IMR-90 (cell line): ENCODE measurements at regions not wholly inside any gene's neighbourhood (a gene's known extent, or its start where the extent isn't known, plus 50 kb on each side); places are given as distances from the start of the nearest gene placed in this dataset.

Experiments used
- ATAC-seq: fragments of 200-7000 bp; cut with Tn5 transposase; 2 replicates; pipeline ENCODE4 v1.9.1; 2020; ENCODE audit warnings: low read depth, mild to moderate bottlenecking, moderate library complexity
- BruUV-seq: library from RNA; stranded (reverse); fragments of 400-500 nt; replicated peaks from 2 replicates; lab custom pipeline; 2021; lab: Mats Ljungman, UMichigan
- CTCF ChIA-PET: fragments of 300-600 bp; formaldehyde crosslinking; extraction: SDS; loops from one replicate; lab custom pipeline; 2021; ENCODE audit warnings: antibody characterized with exemption; lab: Yijun Ruan, JAX
- POLR2A ChIA-PET: fragments of 300-600 bp; sonication (Branson Sonifier 250); formaldehyde crosslinking; loops from one replicate; lab custom pipeline; 2022; ENCODE audit warnings: antibody characterized with exemption; ENCODE audit not compliant: unreplicated experiment; lab: Charles Lee
- DNase-seq: peaks from one replicate; pipeline ENCODE4 v3.0.0; 2013
- H2AFZ ChIP-seq: replicated peaks from 2 replicates; pipeline ENCODE3; 2013; ENCODE audit warnings: low read length, mild to moderate bottlenecking; ENCODE audit not compliant: poor library complexity
- H2AK5ac ChIP-seq: 2 replicates; pipeline ENCODE4 v1.6.1; 2013; ENCODE audit warnings: low read depth, low read length, inconsistent platforms
- H2AK9ac ChIP-seq: replicated peaks from 2 replicates; pipeline ENCODE3; 2013; ENCODE audit warnings: mild to moderate bottlenecking, low read depth, low read length, moderate library complexity; ENCODE audit not compliant: poor library complexity
- H2BK120ac ChIP-seq: 2 replicates; pipeline ENCODE4 v1.6.1; 2013; ENCODE audit warnings: low read depth, low read length, inconsistent platforms
- H2BK15ac ChIP-seq: 3 replicates; pipeline ENCODE4 v1.6.1; 2013; ENCODE audit warnings: low read depth, low read length, inconsistent platforms
- H2BK20ac ChIP-seq: 2 replicates; pipeline ENCODE4 v1.6.1; 2013; ENCODE audit warnings: low read depth, mild to moderate bottlenecking, inconsistent platforms, low read length, moderate library complexity
- H2BK5ac ChIP-seq: 2 replicates; pipeline ENCODE4 v1.6.1; 2013; ENCODE audit warnings: mild to moderate bottlenecking, low read depth, low read length, inconsistent platforms; ENCODE audit not compliant: poor library complexity, severe bottlenecking
- H3K14ac ChIP-seq: replicated peaks from 2 replicates; pipeline ENCODE4 v1.6.1; 2013; ENCODE audit warnings: low read depth, low read length, inconsistent platforms
- H3K18ac ChIP-seq: 2 replicates; pipeline ENCODE4 v1.6.1; 2013; ENCODE audit warnings: low read depth, low read length, control low read depth
- H3K23ac ChIP-seq: 2 replicates; pipeline ENCODE4 v1.6.1; 2013; ENCODE audit warnings: low read depth, low read length, inconsistent platforms
- H3K27ac ChIP-seq: 2 replicates; pipeline ENCODE4 v1.5.1; 2013; ENCODE audit warnings: mild to moderate bottlenecking, control low read depth, low read length; ENCODE audit not compliant: insufficient read depth
- H3K27me3 ChIP-seq: 2 replicates; pipeline ENCODE4 v1.6.1; 2013; ENCODE audit warnings: low read length; ENCODE audit not compliant: control insufficient read depth, insufficient read depth
- H3K36me3 ChIP-seq: 2 replicates; pipeline ENCODE4 v1.6.1; 2013; ENCODE audit warnings: low read length, mixed read lengths; ENCODE audit not compliant: control insufficient read depth, insufficient read depth
- H3K4ac ChIP-seq: 2 replicates; pipeline ENCODE4 v1.6.1; 2013; ENCODE audit warnings: low read depth, low read length, inconsistent platforms
- H3K4me1 ChIP-seq: 2 replicates; pipeline ENCODE4 v1.6.1; 2013; ENCODE audit warnings: low read length, mixed read lengths; ENCODE audit not compliant: control insufficient read depth, insufficient read depth
- H3K4me2 ChIP-seq: 2 replicates; pipeline ENCODE4 v1.6.1; 2013; ENCODE audit warnings: low read depth, mild to moderate bottlenecking, control low read depth, low read length, moderate library complexity
- H3K4me3 ChIP-seq: 2 replicates; pipeline ENCODE4 v1.5.1; 2013; ENCODE audit warnings: low read depth, mild to moderate bottlenecking, control low read depth, low read length, moderate library complexity; ENCODE audit not compliant: insufficient read depth
- H3K56ac ChIP-seq: 2 replicates; pipeline ENCODE4 v1.6.1; 2013; ENCODE audit warnings: low read length, inconsistent platforms; ENCODE audit not compliant: insufficient read depth; ENCODE audit errors: extremely low read depth
- H3K79me1 ChIP-seq, 2 experiments: 2 replicates each; pipeline ENCODE4 v1.6.1; 2013; ENCODE audit warnings: low read length in 2 of 2, inconsistent platforms in 1 of 2, low read depth in 1 of 2
- H3K9ac ChIP-seq: 2 replicates; pipeline ENCODE4 v1.6.1; 2013; ENCODE audit warnings: low read depth, low read length, control low read depth
- H3K9me1 ChIP-seq: 2 replicates; pipeline ENCODE4 v1.6.1; 2013; ENCODE audit warnings: low read length, inconsistent platforms; ENCODE audit not compliant: insufficient read depth
- H3K9me3 ChIP-seq: 2 replicates; pipeline ENCODE4 v1.6.1; 2013; ENCODE audit warnings: low read length; ENCODE audit not compliant: control insufficient read depth, insufficient read depth
- H4K20me1 ChIP-seq: 2 replicates; pipeline ENCODE4 v1.6.1; 2013; ENCODE audit warnings: low read length, inconsistent platforms; ENCODE audit not compliant: insufficient read depth
- H4K5ac ChIP-seq: 2 replicates; pipeline ENCODE4 v1.6.1; 2013; ENCODE audit warnings: mild to moderate bottlenecking, low read depth, low read length, control low read depth
- H4K8ac ChIP-seq, 2 experiments: 2 replicates each; pipeline ENCODE4 v1.6.1; 2013; ENCODE audit warnings: low read depth in 2 of 2, low read length in 2 of 2, control low read depth in 1 of 2, inconsistent platforms in 1 of 2
- H4K91ac ChIP-seq: 2 replicates; pipeline ENCODE4 v1.6.1; 2013; ENCODE audit warnings: low read depth, low read length, inconsistent platforms; ENCODE audit not compliant: insufficient read depth
- BHLHE40 ChIP-seq: fragments of 150-350 bp; IDR thresholded peaks from 2 replicates; pipeline ENCODE4 v1.6.1; 2016; ENCODE audit warnings: mild to moderate bottlenecking, low read depth, low read length
- CEBPB ChIP-seq: IDR thresholded peaks from 2 replicates; pipeline ENCODE4 v1.6.1; 2012; ENCODE audit warnings: low read depth, low read length, improper control_type of control experiment
- CHD1 ChIP-seq: IDR thresholded peaks from 2 replicates; pipeline ENCODE4 v1.6.1; 2012; ENCODE audit warnings: low read depth, low read length, improper control_type of control experiment
- CTCF ChIP-seq: conservative IDR thresholded peaks from 2 replicates; pipeline ENCODE4 v1.5.1; 2012; ENCODE audit warnings: mild to moderate bottlenecking, low read depth, low read length, improper control_type of control experiment
- ELK1 ChIP-seq: fragments of 150-350 bp; IDR thresholded peaks from 2 replicates; pipeline ENCODE4 v1.6.1; 2016; ENCODE audit warnings: low read depth, mild to moderate bottlenecking, low read length, moderate library complexity, borderline replicate concordance
- FOS ChIP-seq: fragments of 150-350 bp; IDR thresholded peaks from 2 replicates; pipeline ENCODE4 v1.6.1; 2016; ENCODE audit warnings: low read depth, low read length
- MAFK ChIP-seq: IDR thresholded peaks from 2 replicates; pipeline ENCODE4 v1.6.1; 2012; ENCODE audit warnings: low read depth, low read length, improper control_type of control experiment
- MAZ ChIP-seq: IDR thresholded peaks from 2 replicates; pipeline ENCODE4 v1.6.1; 2012; ENCODE audit warnings: low read depth, mild to moderate bottlenecking, low read length, improper control_type of control experiment, moderate library complexity, borderline replicate concordance
- MXI1 ChIP-seq: IDR thresholded peaks from 2 replicates; pipeline ENCODE4 v1.6.1; 2012; ENCODE audit warnings: low read depth, mild to moderate bottlenecking, low read length, moderate library complexity, borderline replicate concordance
- NFE2L2 ChIP-seq: fragments of 150-350 bp; IDR thresholded peaks from 2 replicates; pipeline ENCODE4 v1.6.1; 2016; ENCODE audit warnings: low read depth, mild to moderate bottlenecking, low read length
- POLR2A ChIP-seq: IDR thresholded peaks from 2 replicates; pipeline ENCODE4 v1.6.1; 2012; ENCODE audit warnings: mild to moderate bottlenecking, low read depth, low read length
- RAD21 ChIP-seq: IDR thresholded peaks from 2 replicates; pipeline ENCODE4 v1.6.1; 2012; ENCODE audit warnings: low read length, improper control_type of control experiment
- RCOR1 ChIP-seq: IDR thresholded peaks from 2 replicates; pipeline ENCODE4 v1.6.1; 2012; ENCODE audit warnings: mild to moderate bottlenecking, low read length, improper control_type of control experiment; ENCODE audit not compliant: insufficient replicate concordance
- RFX5 ChIP-seq: IDR thresholded peaks from 2 replicates; pipeline ENCODE4 v1.8.0; 2012; ENCODE audit warnings: low read depth, mild to moderate bottlenecking, low read length, moderate library complexity
- SMC3 ChIP-seq: fragments of 150-350 bp; IDR thresholded peaks from 2 replicates; pipeline ENCODE4 v1.6.1; 2016; ENCODE audit warnings: low read depth, mild to moderate bottlenecking, antibody characterized with exemption, low read length, moderate library complexity
- USF2 ChIP-seq: fragments of 150-350 bp; IDR thresholded peaks from 2 replicates; pipeline ENCODE4 v1.6.1; 2017; ENCODE audit warnings: mild to moderate bottlenecking, antibody characterized with exemption, low read length, low read depth
- WGBS, 2 experiments: methylation state at CpG; one replicate each; pipeline versions ENCODE4 v1.1.5 to v1.1.7; 2013; ENCODE audit warnings: missing lambda C conversion rate in 2 of 2; ENCODE audit not compliant: insufficient read length in 1 of 2; ENCODE audit errors: extremely low coverage in 2 of 2; 5-methylcytosine and 5-hydroxymethylcytosine counted together
- dilution Hi-C: fragments of 300-500 bp; cut with HindIII; formaldehyde crosslinking; loops from one replicate; pipeline ENCODE4 v1.14.3; 2018; ENCODE audit warnings: low sequenced_read_pairs; ENCODE audit not compliant: unreplicated experiment
- in situ Hi-C: fragments of 300-500 bp; cut with MboI; formaldehyde crosslinking; loops from 3 replicates; pipeline ENCODE4 v1.14.3; 2019; ENCODE audit warnings: low sequenced_read_pairs, inconsistent platforms, mixed read lengths
- intact Hi-C: fragments of 100-400 bp; cut with micrococcal nuclease; formaldehyde crosslinking; loops from 2 replicates; pipeline ENCODE4 v1.10.0; 2022

GRCh38 chr18:28743115-28743514 lies 566.2 kb upstream of the CDH2 start:
- ChIA-PET CTCF (no interaction called here), POLR2A (interaction anchor here (0.6 kb wide), 1 partner anchor 38 kb away, joined by 3 read pairs; no protein-coding TSS in a partner anchor)
- no TSS peak for BruUV-seq

More at GRCh38 chr18:28743115-28743514, 566.2 kb upstream of the CDH2 start:
- ATAC-seq, result no peak
- no CpG with 5 or more reads among the region's 4 CpGs for WGBS, 2 experiments
- no peaks in the 10 kb centered on the region for H3K4me1 ChIP-seq
- H3K4ac ChIP-seq, result no peak overlapping the region
- H3K4me2 ChIP-seq, result no peak overlapping the region
- H3K27ac ChIP-seq, result no peak overlapping the region
- H3K27me3 ChIP-seq, result no peaks in the 10 kb centered on the region
- no peak overlapping the region for H2BK5ac ChIP-seq
- TF ChIP-seq MAZ, result no peak
- TF ChIP-seq USF2, result no peak
- no peak for TF ChIP-seq MAFK
- TF ChIP-seq CTCF, result no peak
- TF ChIP-seq RFX5, result no peak
- TF ChIP-seq NFE2L2, result no peak
- TF ChIP-seq ELK1, result no peak
- no peak for TF ChIP-seq BHLHE40
- TF ChIP-seq RCOR1, result no peak
- TF ChIP-seq RAD21, result no peak
- TF ChIP-seq SMC3, result no peak
- no peak for TF ChIP-seq POLR2A
- no peak for TF ChIP-seq CHD1
- TF ChIP-seq CEBPB, result no peak
- no peak for TF ChIP-seq MXI1
- no peak for TF ChIP-seq FOS
- no peak overlapping the region for H4K5ac ChIP-seq
- no peak overlapping the region for H3K9ac ChIP-seq
- no peak overlapping the region for H2BK15ac ChIP-seq
- no peak overlapping the region for H3K4me3 ChIP-seq
- H2AK9ac ChIP-seq, result no peak overlapping the region
- H3K9me1 ChIP-seq, result no peaks in the 10 kb centered on the region
- no peak overlapping the region for H3K18ac ChIP-seq
- H2AK5ac ChIP-seq, result no peak overlapping the region
- no peaks in the 10 kb centered on the region for H3K79me1 ChIP-seq
- no peaks in the 10 kb centered on the region for H3K9me3 ChIP-seq
- no peaks in the 10 kb centered on the region for H4K20me1 ChIP-seq
- H2BK120ac ChIP-seq, result no peak overlapping the region
- H2BK20ac ChIP-seq, result no peak overlapping the region
- DNase-seq, result no peak
- H4K91ac ChIP-seq, result no peak overlapping the region
- in situ Hi-C loops, result no loop called here
- no peak overlapping the region for H3K56ac ChIP-seq
- dilution Hi-C loops, result no loop called here
- no peak overlapping the region for H4K8ac ChIP-seq
- H3K14ac ChIP-seq, result no peak overlapping the region
- H2AFZ ChIP-seq, result no peak overlapping the region
- H3K23ac ChIP-seq, result no peak overlapping the region
- no peaks in the 10 kb centered on the region for H3K36me3 ChIP-seq
- intact Hi-C loops, result no loop called here
